GM12873 (cell line): ENCODE measurements at regions not wholly inside any gene's neighbourhood (a gene's known extent, or its start where the extent isn't known, plus 50 kb on each side); places are given as distances from the start of the nearest gene placed in this dataset.

Experiments used
- TF ChIP-seq, protein P1 (sequence below): IDR thresholded peaks from 2 replicates; pipeline ENCODE4 v1.5.1; 2012; ENCODE audit warnings: low read depth, mild to moderate bottlenecking, moderate library complexity, low read length, control low read depth; ENCODE audit not compliant: insufficient read depth; ENCODE audit errors: missing control alignments

DNA sequence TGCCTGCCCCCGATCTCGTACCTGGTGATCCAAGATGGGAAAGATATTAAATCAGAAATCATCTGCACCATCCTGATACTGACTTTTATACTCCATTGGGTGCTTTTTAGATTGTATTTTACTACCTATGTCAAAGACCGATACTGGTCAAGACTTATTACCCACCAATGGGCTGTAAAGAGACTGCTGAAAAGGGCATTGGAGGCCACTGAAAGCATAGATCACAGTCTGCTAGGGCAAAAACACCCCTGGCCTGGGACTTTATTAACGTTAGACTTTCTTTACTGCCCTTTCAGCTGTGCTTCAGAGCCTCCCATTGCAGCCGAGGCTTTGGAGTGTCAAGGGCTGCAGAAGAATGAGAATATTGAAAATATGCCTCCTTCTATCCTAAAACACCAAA lies 472.8 kb upstream of the DDX18 start:
- TF ChIP-seq, protein P1, sequence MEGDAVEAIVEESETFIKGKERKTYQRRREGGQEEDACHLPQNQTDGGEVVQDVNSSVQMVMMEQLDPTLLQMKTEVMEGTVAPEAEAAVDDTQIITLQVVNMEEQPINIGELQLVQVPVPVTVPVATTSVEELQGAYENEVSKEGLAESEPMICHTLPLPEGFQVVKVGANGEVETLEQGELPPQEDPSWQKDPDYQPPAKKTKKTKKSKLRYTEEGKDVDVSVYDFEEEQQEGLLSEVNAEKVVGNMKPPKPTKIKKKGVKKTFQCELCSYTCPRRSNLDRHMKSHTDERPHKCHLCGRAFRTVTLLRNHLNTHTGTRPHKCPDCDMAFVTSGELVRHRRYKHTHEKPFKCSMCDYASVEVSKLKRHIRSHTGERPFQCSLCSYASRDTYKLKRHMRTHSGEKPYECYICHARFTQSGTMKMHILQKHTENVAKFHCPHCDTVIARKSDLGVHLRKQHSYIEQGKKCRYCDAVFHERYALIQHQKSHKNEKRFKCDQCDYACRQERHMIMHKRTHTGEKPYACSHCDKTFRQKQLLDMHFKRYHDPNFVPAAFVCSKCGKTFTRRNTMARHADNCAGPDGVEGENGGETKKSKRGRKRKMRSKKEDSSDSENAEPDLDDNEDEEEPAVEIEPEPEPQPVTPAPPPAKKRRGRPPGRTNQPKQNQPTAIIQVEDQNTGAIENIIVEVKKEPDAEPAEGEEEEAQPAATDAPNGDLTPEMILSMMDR = no peak

DNA sequence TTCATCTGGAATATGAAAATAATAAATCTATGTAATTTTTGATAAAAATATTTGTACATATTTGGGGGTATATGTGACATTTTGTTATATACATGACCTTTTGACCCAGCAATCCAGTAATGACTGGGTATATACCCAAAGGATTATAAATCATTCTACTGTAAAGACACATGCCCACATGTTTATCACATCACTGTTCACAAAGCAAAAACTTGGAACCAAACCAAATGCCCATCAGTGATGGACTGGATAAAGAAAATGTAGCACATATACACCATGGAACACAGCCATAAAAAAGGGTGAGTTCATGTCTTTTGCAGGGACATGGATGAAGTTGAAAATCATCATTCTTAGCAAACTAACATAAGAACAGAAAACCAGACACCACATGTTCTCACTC lies 472.1 kb upstream of the DDX18 start:
- TF ChIP-seq, protein P1 = no peak

GRCh38 chr2:117349687-117350086 lies 464.8 kb upstream of the DDX18 start:
- TF ChIP-seq, protein P1 = no peak

DNA sequence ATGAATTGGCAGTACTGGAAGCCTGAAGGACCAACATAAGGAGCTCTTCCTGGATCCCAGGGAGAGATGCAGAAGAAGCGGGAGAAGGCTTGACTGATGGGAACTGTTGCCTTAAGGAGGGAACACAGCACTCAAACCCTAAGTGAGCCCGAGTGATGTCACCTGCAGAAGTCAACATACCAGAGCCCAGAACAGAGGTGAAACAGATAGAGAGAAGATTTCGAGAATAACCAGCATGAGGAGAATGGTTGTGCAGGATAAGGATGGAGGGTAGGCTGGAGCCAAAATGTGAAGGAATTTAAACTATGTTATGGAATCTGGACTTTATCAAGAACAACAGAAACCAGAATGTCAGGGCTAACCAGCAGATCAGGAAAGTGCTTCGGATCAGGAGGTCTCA lies 463.1 kb upstream of the DDX18 start:
- TF ChIP-seq, protein P1 = no peak

- TF ChIP-seq, protein P1 = no peak
Measured at GRCh38 chr2:117359266-117359914, 455.1 kb upstream of the DDX18 start.

DNA sequence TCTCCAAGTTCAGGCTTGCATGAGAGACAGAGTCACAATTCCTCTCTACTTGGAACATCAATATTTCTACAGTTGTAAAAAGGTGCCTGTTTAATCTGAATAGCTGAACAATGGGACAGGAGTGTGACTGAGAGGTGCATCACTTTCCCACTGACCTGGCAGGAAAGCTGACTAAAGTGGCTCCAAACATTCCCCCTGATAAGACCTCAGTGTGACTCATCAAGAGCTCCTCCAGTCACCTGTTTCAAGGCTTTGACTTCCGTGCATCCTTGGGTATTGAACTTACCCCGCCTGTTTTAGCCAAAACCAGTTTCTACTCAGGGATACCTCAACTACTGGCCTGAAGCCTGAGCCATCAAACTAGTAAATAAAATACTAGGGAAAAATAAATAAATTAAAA lies 453.9 kb upstream of the DDX18 start:
- TF ChIP-seq, protein P1 = no peak

DNA sequence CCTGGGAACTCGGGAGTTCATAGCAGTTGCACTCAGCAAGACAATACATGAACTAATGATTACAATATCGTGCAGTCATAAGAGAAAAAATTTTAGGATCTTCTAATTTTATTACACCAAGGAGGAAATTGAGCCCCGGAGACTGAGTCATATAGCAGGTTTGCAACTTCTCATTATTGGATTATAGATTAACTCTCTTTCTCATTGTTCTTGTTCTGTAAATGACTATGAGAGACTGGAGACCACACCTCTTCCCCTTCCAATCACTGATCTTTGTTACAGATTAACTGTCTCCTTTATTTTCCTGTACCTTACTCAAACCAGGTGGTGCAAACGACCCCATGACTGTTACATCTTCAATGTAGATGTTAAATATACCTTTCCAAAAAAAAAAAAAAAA lies 435.8 kb upstream of the DDX18 start:
- TF ChIP-seq, protein P1 = no peak

DNA sequence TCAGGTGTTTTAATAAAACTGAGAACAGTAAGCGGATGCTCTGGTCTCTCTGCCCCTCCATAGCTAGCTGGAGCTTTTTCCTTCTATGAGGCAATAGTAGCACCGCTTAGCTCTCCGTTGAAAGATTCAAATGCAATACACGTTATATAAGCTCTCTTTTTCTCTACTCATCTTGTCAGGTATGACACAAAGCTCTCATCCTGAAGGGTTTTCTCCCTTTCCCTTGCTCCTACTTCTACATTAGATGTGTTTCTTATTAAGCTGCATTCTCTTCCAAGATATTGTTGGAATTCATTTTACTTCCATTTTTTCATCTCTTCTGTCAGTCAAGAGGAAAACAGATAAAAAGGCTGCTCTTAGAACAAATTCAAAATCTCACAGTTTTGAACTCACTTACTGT lies 434.6 kb upstream of the DDX18 start:
- TF ChIP-seq, protein P1 = no peak
